NCI-H2081 (cell line): ENCODE measurements at regions not wholly inside any gene's neighbourhood (a gene's known extent, or its start where the extent isn't known, plus 50 kb on each side); places are given as distances from the start of the nearest gene placed in this dataset.

ENCODE experiments used
- DNase-seq, 2 experiments: peaks; one replicate each; lab custom pipeline; 2025; lab: John Stamatoyannopoulos, UW

GRCh38 chr18:44502221-44502620, 178.5 kb upstream of the SETBP1 start:
- DNase-seq, result no peak

GRCh38 chr18:44502790-44503189, 177.9 kb upstream of the SETBP1 start:
- DNase-seq, result no peak

- no peak for DNase-seq
These were observed 176.8 kb upstream of the SETBP1 start for GRCh38 chr18:44503854-44504253.

GRCh38 chr18:44507729-44508325, 172.9 kb upstream of the SETBP1 start:
- DNase-seq, result no peak

- DNase-seq, result no peak
These were observed 172.2 kb upstream of the SETBP1 start for GRCh38 chr18:44508474-44508873.

GRCh38 chr18:44509048-44509447, 171.6 kb upstream of the SETBP1 start:
- no peak for DNase-seq

GRCh38 chr18:44510390-44510789, 170.3 kb upstream of the SETBP1 start:
- no peak for DNase-seq

- no peak for DNase-seq
These were observed 167.5 kb upstream of the SETBP1 start for GRCh38 chr18:44513233-44513632.

GRCh38 chr18:44514106-44514505, 166.6 kb upstream of the SETBP1 start:
- DNase-seq, result no peak

GRCh38 chr18:44514766-44515165, 165.9 kb upstream of the SETBP1 start:
- no peak for DNase-seq

GRCh38 chr18:44516450-44516849, 164.2 kb upstream of the SETBP1 start:
- no peak for DNase-seq

- DNase-seq, result no peak
These were observed 163.6 kb upstream of the SETBP1 start for GRCh38 chr18:44517136-44517535.

GRCh38 chr18:44518091-44518615, 162.5 kb upstream of the SETBP1 start:
- DNase-seq, result no peak

GRCh38 chr18:44518666-44519065, 162.0 kb upstream of the SETBP1 start:
- no peak for DNase-seq

GRCh38 chr18:44520981-44521667, 159.6 kb upstream of the SETBP1 start:
- DNase-seq, result no peak

GRCh38 chr18:44521668-44522022, 159.0 kb upstream of the SETBP1 start:
- DNase-seq, result no peak

GRCh38 chr18:44526705-44527415, 153.8 kb upstream of the SETBP1 start:
- DNase-seq, result no peak

- no peak for DNase-seq
These were observed 147.6 kb upstream of the SETBP1 start for GRCh38 chr18:44533071-44533470.

- DNase-seq, result no peak
These were observed 144.6 kb upstream of the SETBP1 start for GRCh38 chr18:44536046-44536445.

- no peak for DNase-seq
These were observed 144.1 kb upstream of the SETBP1 start for GRCh38 chr18:44536619-44537018.

- no peak for DNase-seq
These were observed 143.2 kb upstream of the SETBP1 start for GRCh38 chr18:44537526-44537925.

GRCh38 chr18:44539926-44540325, 140.8 kb upstream of the SETBP1 start:
- no peak for DNase-seq

- DNase-seq, result no peak
These were observed 139.5 kb upstream of the SETBP1 start for GRCh38 chr18:44541159-44541558.
